Breast epithelium (tissue), 3 donors: ENCODE measurements at regions not wholly inside any gene's neighbourhood (a gene's known extent, or its start where the extent isn't known, plus 50 kb on each side); places are given as distances from the start of the nearest gene placed in this dataset.
"Not testable (repeated sequence)": the region's sequence is repeated elsewhere in the genome, so short reads cannot be mapped to it uniquely, and the experiment has no call there.

Experiments
- POLR2A ChIP-seq: fragments of 450-650 bp; IDR thresholded peaks from one replicate; pipeline ENCODE4 v1.6.1; 2016; ENCODE audit warnings: antibody characterized with exemption, mild to moderate bottlenecking, moderate library complexity
- TF ChIP-seq, protein P1 (sequence below), 3 donors: fragments of 450-650 bp; IDR thresholded peaks; one replicate each; pipeline ENCODE4 v1.5.1; 2016 to 2017; ENCODE audit warnings: antibody characterized with exemption in 3 of 3, mild to moderate bottlenecking in 3 of 3, moderate library complexity in 3 of 3

GRCh38 chr13:16152849-16153248 lies 3028.8 kb downstream of the TUBA3C start:
- TF ChIP-seq, protein P1, sequence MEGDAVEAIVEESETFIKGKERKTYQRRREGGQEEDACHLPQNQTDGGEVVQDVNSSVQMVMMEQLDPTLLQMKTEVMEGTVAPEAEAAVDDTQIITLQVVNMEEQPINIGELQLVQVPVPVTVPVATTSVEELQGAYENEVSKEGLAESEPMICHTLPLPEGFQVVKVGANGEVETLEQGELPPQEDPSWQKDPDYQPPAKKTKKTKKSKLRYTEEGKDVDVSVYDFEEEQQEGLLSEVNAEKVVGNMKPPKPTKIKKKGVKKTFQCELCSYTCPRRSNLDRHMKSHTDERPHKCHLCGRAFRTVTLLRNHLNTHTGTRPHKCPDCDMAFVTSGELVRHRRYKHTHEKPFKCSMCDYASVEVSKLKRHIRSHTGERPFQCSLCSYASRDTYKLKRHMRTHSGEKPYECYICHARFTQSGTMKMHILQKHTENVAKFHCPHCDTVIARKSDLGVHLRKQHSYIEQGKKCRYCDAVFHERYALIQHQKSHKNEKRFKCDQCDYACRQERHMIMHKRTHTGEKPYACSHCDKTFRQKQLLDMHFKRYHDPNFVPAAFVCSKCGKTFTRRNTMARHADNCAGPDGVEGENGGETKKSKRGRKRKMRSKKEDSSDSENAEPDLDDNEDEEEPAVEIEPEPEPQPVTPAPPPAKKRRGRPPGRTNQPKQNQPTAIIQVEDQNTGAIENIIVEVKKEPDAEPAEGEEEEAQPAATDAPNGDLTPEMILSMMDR (IDR thresholded peaks at IDR 0.05): not testable (repeated sequence)
- not testable (repeated sequence) for TF ChIP-seq POLR2A
